Fibroblast of lung (primary cell): ENCODE measurements at regions not wholly inside any gene's neighbourhood (a gene's known extent, or its start where the extent isn't known, plus 50 kb on each side); places are given as distances from the start of the nearest gene placed in this dataset.

ENCODE experiments used
- CTCF ChIP-seq, 2 donors: IDR thresholded peaks in 1 of 2; conservative IDR thresholded peaks in 1 of 2; 1 replicate in 1 of 2; 2 replicates in 1 of 2; pipeline ENCODE4 v1.5.1; 2011 to 2012; ENCODE audit warnings: low read length in 2 of 2, control low read depth in 1 of 2, inconsistent platforms in 1 of 2, low read depth in 1 of 2, mild to moderate bottlenecking in 1 of 2
- EZH2 ChIP-seq: IDR thresholded peaks from 2 replicates; pipeline ENCODE4 v1.5.1; 2012; ENCODE audit warnings: low read length, control low read depth, mild to moderate bottlenecking; ENCODE audit errors: missing control alignments

GRCh38 chr2:8570637-8571036 is 111.2 kb upstream of the ID2 start:
- no peak for TF ChIP-seq CTCF (conservative IDR thresholded peaks at IDR 0.05 in 1 of 2, IDR thresholded peaks at IDR 0.05 in 1 of 2; ENCODE audit: low read depth in 1 of 2, low read length in 2 of 2)
- no peak for TF ChIP-seq EZH2
